Calu3 (cell line): ENCODE measurements at regions not wholly inside any gene's neighbourhood (a gene's known extent, or its start where the extent isn't known, plus 50 kb on each side); places are given as distances from the start of the nearest gene placed in this dataset.

Experiments
- BruUV-seq: library from RNA; stranded (reverse); fragments of 400-500 nt; replicated peaks from 2 replicates; lab custom pipeline; 2021; lab: Mats Ljungman, UMichigan
- CTCF ChIA-PET: fragments of 300-600 bp; sonication (Branson Sonifier 250); formaldehyde crosslinking; loops from one replicate; lab custom pipeline; 2022; ENCODE audit warnings: antibody characterized with exemption; lab: Charles Lee
- DNase-seq: peaks from one replicate; pipeline ENCODE4 v3.0.0; 2022
- H3K27ac Mint-ChIP-seq: one replicate; pipeline ENCODE4 v1.8.0; 2022; ENCODE audit warnings: mixed read lengths; ENCODE audit not compliant: unreplicated experiment
- H3K27me3 Mint-ChIP-seq: one replicate; pipeline ENCODE4 v1.8.0; 2022; ENCODE audit warnings: mixed read lengths; ENCODE audit not compliant: unreplicated experiment
- H3K36me3 Mint-ChIP-seq: one replicate; pipeline ENCODE4 v1.8.0; 2022; ENCODE audit warnings: mild to moderate bottlenecking, moderate library complexity, mixed read lengths; ENCODE audit not compliant: insufficient read depth, unreplicated experiment
- H3K4me1 Mint-ChIP-seq: one replicate; pipeline ENCODE4 v1.8.0; 2022; ENCODE audit warnings: mild to moderate bottlenecking, low read depth, mixed read lengths; ENCODE audit not compliant: unreplicated experiment
- H3K4me3 Mint-ChIP-seq: one replicate; pipeline ENCODE4 v1.8.0; 2022; ENCODE audit warnings: mild to moderate bottlenecking, low read depth, moderate library complexity, mixed read lengths; ENCODE audit not compliant: unreplicated experiment
- H3K9me3 Mint-ChIP-seq: one replicate; pipeline ENCODE4 v1.8.0; 2022; ENCODE audit warnings: low read depth, mixed read lengths; ENCODE audit not compliant: unreplicated experiment
- intact Hi-C: fragments of 100-400 bp; cut with micrococcal nuclease; formaldehyde crosslinking; loops from one replicate; pipeline ENCODE4 v1.10.0; 2022; ENCODE audit not compliant: unreplicated experiment
- TF ChIP-seq, protein P1 (sequence below): fragments of 200-600 bp; IDR thresholded peaks from one replicate; pipeline ENCODE4 v1.8.0; 2022; ENCODE audit warnings: antibody characterized with exemption; ENCODE audit not compliant: unreplicated experiment

- no peak overlapping the region for H3K4me3 Mint-ChIP-seq
- no peaks in the 10 kb centered on the region for H3K9me3 Mint-ChIP-seq
- no TSS peak for BruUV-seq
- TF ChIP-seq, protein P1, sequence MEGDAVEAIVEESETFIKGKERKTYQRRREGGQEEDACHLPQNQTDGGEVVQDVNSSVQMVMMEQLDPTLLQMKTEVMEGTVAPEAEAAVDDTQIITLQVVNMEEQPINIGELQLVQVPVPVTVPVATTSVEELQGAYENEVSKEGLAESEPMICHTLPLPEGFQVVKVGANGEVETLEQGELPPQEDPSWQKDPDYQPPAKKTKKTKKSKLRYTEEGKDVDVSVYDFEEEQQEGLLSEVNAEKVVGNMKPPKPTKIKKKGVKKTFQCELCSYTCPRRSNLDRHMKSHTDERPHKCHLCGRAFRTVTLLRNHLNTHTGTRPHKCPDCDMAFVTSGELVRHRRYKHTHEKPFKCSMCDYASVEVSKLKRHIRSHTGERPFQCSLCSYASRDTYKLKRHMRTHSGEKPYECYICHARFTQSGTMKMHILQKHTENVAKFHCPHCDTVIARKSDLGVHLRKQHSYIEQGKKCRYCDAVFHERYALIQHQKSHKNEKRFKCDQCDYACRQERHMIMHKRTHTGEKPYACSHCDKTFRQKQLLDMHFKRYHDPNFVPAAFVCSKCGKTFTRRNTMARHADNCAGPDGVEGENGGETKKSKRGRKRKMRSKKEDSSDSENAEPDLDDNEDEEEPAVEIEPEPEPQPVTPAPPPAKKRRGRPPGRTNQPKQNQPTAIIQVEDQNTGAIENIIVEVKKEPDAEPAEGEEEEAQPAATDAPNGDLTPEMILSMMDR: no peak
- no peak overlapping the region for H3K27ac Mint-ChIP-seq
- peaks cover 22% of the 10 kb centered on the region for H3K4me1 Mint-ChIP-seq
- CTCF ChIA-PET: no interaction called here
- intact Hi-C loops: no loop called here
- H3K27me3 Mint-ChIP-seq: no peaks in the 10 kb centered on the region
- no peaks in the 10 kb centered on the region for H3K36me3 Mint-ChIP-seq
- DNase-seq: no peak
Observed at GRCh38 chr12:45566257-45566656, 163.2 kb upstream of the ARID2 start.

DNA sequence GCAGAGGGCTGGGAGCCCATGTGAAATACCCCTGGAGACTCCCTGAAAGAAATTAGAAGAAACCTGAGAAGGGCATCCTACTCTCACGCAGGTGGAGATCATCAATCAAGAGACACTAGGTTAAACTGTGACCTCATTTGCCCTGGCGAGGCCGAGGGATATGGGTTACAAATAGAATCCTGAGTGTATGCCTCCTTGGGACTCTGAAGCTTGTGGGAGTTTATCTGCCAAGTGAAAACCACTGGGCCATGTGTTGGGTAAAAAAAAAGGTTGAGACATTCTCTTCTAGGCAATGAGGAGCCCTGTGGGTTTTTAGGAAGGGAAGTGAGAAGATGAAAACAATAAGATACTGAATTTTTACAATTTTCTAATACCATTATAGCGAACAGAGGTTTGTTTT, 160.7 kb upstream of the ARID2 start:
- H3K4me1 Mint-ChIP-seq: peaks cover 26% of the 10 kb centered on the region

DNA sequence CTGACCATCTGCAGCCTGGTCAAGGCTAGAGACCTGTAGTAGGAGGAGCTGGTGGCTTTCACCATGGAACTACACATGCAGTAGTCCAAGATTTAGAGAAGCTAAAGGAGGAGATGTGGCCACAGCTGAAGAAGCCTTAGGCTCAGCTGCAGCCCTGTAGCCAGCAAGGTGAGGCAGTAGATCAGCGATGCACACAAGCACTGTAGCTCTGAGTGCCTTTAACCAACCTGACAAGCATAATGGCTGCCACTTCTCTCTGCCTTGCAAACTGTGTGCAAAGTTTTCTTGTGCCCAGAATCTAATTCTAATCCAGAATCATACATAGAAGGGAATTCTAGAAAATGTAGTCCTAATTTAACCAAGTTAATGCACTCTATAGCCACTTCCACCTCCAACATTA, 159.0 kb upstream of the ARID2 start:
- no peaks in the 10 kb centered on the region for H3K27me3 Mint-ChIP-seq
- H3K4me1 Mint-ChIP-seq: peaks cover 35% of the 10 kb centered on the region
- H3K9me3 Mint-ChIP-seq: no peaks in the 10 kb centered on the region
- no peak overlapping the region for H3K27ac Mint-ChIP-seq
- DNase-seq: no peak
- TF ChIP-seq, protein P1: no peak
- no TSS peak for BruUV-seq
- intact Hi-C loops: no loop called here
- no peaks in the 10 kb centered on the region for H3K36me3 Mint-ChIP-seq
- no peak overlapping the region for H3K4me3 Mint-ChIP-seq
- CTCF ChIA-PET: no interaction called here

More for the DNA sequence above, 160.7 kb upstream of the ARID2 start:
- H3K27me3 Mint-ChIP-seq: no peaks in the 10 kb centered on the region
- H3K27ac Mint-ChIP-seq: no peak overlapping the region
- no peaks in the 10 kb centered on the region for H3K9me3 Mint-ChIP-seq
- H3K36me3 Mint-ChIP-seq: no peaks in the 10 kb centered on the region
- DNase-seq: no peak
- CTCF ChIA-PET: no interaction called here
- no peak overlapping the region for H3K4me3 Mint-ChIP-seq
- TF ChIP-seq, protein P1: no peak
- BruUV-seq: no TSS peak
- intact Hi-C loops: no loop called here

DNA sequence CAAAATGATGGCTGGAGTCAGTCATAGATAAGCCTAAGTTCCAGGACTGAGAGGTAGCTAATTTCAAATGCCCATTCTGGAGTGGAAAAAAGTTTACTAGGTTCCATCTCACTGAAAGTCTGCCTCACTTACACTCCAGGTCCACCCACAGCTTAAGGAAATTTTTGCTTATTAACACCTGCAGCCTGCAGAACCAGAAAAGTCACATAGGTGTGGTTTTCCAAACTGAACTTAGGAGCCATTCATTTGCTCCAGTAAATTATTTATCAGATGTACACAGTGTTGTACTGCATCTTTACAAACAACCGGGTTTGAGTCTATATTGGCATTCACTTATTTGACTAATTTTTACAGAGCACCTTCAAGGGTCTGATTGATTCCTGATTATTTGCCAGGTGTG, 157.4 kb upstream of the ARID2 start:
- H3K4me3 Mint-ChIP-seq: peak overlapping the region; percentile 26
- H3K9me3 Mint-ChIP-seq: no peaks in the 10 kb centered on the region
- no peaks in the 10 kb centered on the region for H3K36me3 Mint-ChIP-seq
- TF ChIP-seq, protein P1: no peak
- no peaks in the 10 kb centered on the region for H3K27me3 Mint-ChIP-seq
- peaks cover 35% of the 10 kb centered on the region for H3K4me1 Mint-ChIP-seq
- DNase-seq: peak; percentile 60
- intact Hi-C loops: no loop called here
- peak overlapping the region; percentile 60 for H3K27ac Mint-ChIP-seq
- CTCF ChIA-PET: interaction anchor here (0.6 to 1.2 kb wide), 2 partner anchors 27 to 28 kb away, joined by 4 to 7 read pairs; no protein-coding TSS in a partner anchor
- no TSS peak for BruUV-seq
